ENCODE measurements at regions not wholly inside any gene's neighbourhood (a gene's known extent, or its start where the extent isn't known, plus 50 kb on each side); places are given as distances from the start of the nearest gene placed in this dataset.

GRCh38 chr12:91272461-91273063 is 89.9 kb upstream of the DCN start:
- no peak overlapping the region for H3K4me3 Mint-ChIP-seq

DNA sequence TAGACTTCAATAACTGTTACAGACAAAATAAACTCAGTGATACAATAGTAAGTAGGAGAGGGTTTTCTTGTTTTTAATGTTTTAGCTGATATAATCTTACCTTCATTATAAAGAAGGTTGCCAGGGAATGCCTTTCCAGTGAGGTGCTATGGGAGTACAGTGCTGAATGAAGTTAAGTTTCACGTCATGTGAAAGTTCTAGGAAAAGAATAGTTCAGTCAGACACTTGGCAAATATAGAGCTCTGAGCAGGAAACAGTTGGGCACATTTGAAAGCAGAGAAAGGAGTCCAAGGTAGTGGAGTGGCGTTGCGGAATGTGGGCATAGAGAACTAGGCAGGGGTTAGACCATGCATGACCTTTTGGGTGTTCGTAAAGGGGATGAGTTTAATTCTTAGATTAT is 88.6 kb upstream of the DCN start:
- Mint-ChIP-seq H3K27me3 (no peaks in the 10 kb centered on the region), H3K36me3 (no peaks in the 10 kb centered on the region), H3K9me3 (no peaks in the 10 kb centered on the region), H3K4me1 (no peaks in the 10 kb centered on the region), H3K27ac (no peak overlapping the region), H3K4me3 (no peak overlapping the region)
- ChIA-PET POLR2A (no interaction called here), CTCF (no interaction called here)
- H3K27ac ChIP-seq (ENCODE audit: low read depth, low read length), result no peak overlapping the region
- H3K4me1 ChIP-seq (ENCODE audit: insufficient read depth, low read length), result no peaks in the 10 kb centered on the region
- H3K27me3 ChIP-seq (ENCODE audit: insufficient read depth, low read length, poor library complexity, severe bottlenecking), result no peaks in the 10 kb centered on the region
- DNase-seq, result no peak
- H3K36me3 ChIP-seq (ENCODE audit: insufficient read depth, low read length), result no peaks in the 10 kb centered on the region
- no peaks in the 10 kb centered on the region for H3K9me3 ChIP-seq (ENCODE audit: low read length)
- no peak overlapping the region for H3K4me3 ChIP-seq (ENCODE audit: low read length)

More at GRCh38 chr12:91272461-91273063, 89.9 kb upstream of the DCN start:
- Mint-ChIP-seq H3K27me3 (no peaks in the 10 kb centered on the region), H3K4me1 (no peaks in the 10 kb centered on the region), H3K9me3 (no peaks in the 10 kb centered on the region), H3K27ac (no peak overlapping the region), H3K36me3 (no peaks in the 10 kb centered on the region)
- no peak overlapping the region for H3K4me3 ChIP-seq (ENCODE audit: low read length)
- CTCF ChIA-PET, result no interaction called here
- DNase-seq, result no peak
- no peaks in the 10 kb centered on the region for H3K4me1 ChIP-seq (ENCODE audit: insufficient read depth, low read length)
- H3K27me3 ChIP-seq (ENCODE audit: insufficient read depth, low read length, poor library complexity, severe bottlenecking), result no peaks in the 10 kb centered on the region
- no peaks in the 10 kb centered on the region for H3K36me3 ChIP-seq (ENCODE audit: insufficient read depth, low read length)
- no peak overlapping the region for H3K27ac ChIP-seq (ENCODE audit: low read depth, low read length)
- POLR2A ChIA-PET, result no interaction called here
- H3K9me3 ChIP-seq (ENCODE audit: low read length), result no peaks in the 10 kb centered on the region

- Mint-ChIP-seq H3K27ac (no peak overlapping the region), H3K9me3 (no peaks in the 10 kb centered on the region), H3K4me3 (no peak overlapping the region), H3K4me1 (no peaks in the 10 kb centered on the region), H3K27me3 (no peaks in the 10 kb centered on the region), H3K36me3 (no peaks in the 10 kb centered on the region)
- Histone ChIP-seq H3K4me1 (ENCODE audit: insufficient read depth, low read length) (no peaks in the 10 kb centered on the region), H3K27me3 (ENCODE audit: insufficient read depth, low read length, poor library complexity, severe bottlenecking) (no peaks in the 10 kb centered on the region), H3K4me3 (ENCODE audit: low read length) (no peak overlapping the region), H3K27ac (ENCODE audit: low read depth, low read length) (no peak overlapping the region), H3K36me3 (ENCODE audit: insufficient read depth, low read length) (no peaks in the 10 kb centered on the region), H3K9me3 (ENCODE audit: low read length) (no peaks in the 10 kb centered on the region)
- no peak for DNase-seq
- ChIA-PET POLR2A (no interaction called here), CTCF (interaction anchor here (1.0 kb wide), 1 partner anchor 10 kb away, joined by 3 read pairs; no protein-coding TSS in a partner anchor)
Measured at GRCh38 chr12:91267039-91267438, 84.4 kb upstream of the DCN start.

DNA sequence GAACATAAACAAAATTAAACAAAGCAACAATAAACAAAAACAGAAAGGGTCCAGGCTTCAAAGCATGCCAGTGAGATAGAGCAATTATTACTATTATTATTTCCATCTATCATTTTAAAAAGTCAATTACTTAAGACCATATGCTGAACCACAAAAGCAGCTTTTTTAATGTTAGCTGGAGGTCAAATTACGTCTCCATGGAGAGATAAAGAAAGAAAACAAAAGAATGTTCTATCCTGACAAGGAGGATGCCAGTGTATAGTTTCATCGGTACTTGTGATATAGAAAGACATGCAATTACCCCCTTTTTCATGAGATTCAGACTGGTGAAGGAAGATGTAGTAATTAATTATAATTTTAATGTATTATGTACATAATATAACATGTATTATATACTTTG is 81.6 kb upstream of the DCN start:
- no peaks in the 10 kb centered on the region for H3K36me3 ChIP-seq (ENCODE audit: insufficient read depth, low read length)
- DNase-seq, result no peak
- POLR2A ChIA-PET, result no interaction called here
- H3K9me3 ChIP-seq (ENCODE audit: low read length), result no peaks in the 10 kb centered on the region
- Mint-ChIP-seq H3K27me3 (no peaks in the 10 kb centered on the region), H3K9me3 (no peaks in the 10 kb centered on the region), H3K4me1 (no peaks in the 10 kb centered on the region), H3K27ac (no peak overlapping the region), H3K4me3 (no peak overlapping the region), H3K36me3 (no peaks in the 10 kb centered on the region)
- no peaks in the 10 kb centered on the region for H3K4me1 ChIP-seq (ENCODE audit: insufficient read depth, low read length)
- H3K4me3 ChIP-seq (ENCODE audit: low read length), result no peak overlapping the region
- CTCF ChIA-PET, result no interaction called here
- no peak overlapping the region for H3K27ac ChIP-seq (ENCODE audit: low read depth, low read length)
- H3K27me3 ChIP-seq (ENCODE audit: insufficient read depth, low read length, poor library complexity, severe bottlenecking), result no peaks in the 10 kb centered on the region

DNA sequence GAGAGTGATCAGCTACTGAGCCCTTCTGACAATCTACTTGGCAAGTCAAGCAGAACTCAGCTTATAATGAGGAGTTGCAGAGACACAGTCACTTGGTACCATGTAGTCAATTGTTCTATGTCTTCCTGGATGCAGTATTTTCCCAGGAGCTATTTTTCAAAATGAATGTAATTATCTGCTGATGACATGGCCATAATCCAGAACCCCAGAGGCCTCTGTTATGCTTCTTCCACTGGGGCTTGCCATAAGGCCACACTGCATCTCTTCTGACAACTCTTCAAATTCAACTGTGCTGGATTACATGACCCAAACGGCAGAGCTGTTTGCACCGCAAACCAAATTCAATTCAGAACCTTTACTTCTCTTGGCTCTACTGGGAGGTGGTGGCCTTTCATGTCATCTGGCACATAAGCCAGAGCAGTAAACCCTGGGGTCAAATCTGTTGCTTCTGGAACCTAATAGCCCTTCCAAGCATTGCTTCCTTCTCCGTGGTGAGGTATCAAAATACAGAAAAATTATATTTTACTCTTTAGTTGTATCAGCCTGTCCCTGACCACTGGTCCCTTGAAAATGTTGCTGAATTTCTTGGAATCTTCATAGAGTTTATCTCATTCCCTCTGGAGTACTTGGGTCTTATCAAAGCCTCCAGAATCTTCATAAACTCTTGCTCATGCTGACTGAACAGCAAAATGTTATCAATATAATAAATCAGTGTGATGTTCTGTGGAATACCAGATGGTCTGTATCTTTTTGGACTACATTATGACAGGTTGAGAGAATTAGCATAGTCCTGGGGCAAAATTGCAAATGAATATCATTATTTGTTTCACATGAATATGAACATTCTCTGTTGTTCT is 79.4 kb upstream of the DCN start:
- H3K27ac ChIP-seq (ENCODE audit: low read depth, low read length), result no peak overlapping the region
- no peak overlapping the region for H3K4me3 ChIP-seq (ENCODE audit: low read length)
- H3K4me1 Mint-ChIP-seq, result no peaks in the 10 kb centered on the region
- CTCF ChIA-PET, result no interaction called here
- H3K27me3 ChIP-seq (ENCODE audit: insufficient read depth, low read length, poor library complexity, severe bottlenecking), result no peaks in the 10 kb centered on the region
- POLR2A ChIA-PET, result no interaction called here
- H3K36me3 Mint-ChIP-seq, result no peaks in the 10 kb centered on the region
- no peak overlapping the region for H3K27ac Mint-ChIP-seq
- DNase-seq, result no peak
- H3K9me3 Mint-ChIP-seq, result no peaks in the 10 kb centered on the region
- no peak overlapping the region for H3K4me3 Mint-ChIP-seq
- no peaks in the 10 kb centered on the region for H3K4me1 ChIP-seq (ENCODE audit: insufficient read depth, low read length)
- no peaks in the 10 kb centered on the region for H3K36me3 ChIP-seq (ENCODE audit: insufficient read depth, low read length)
- no peaks in the 10 kb centered on the region for H3K9me3 ChIP-seq (ENCODE audit: low read length)
- H3K27me3 Mint-ChIP-seq, result no peaks in the 10 kb centered on the region

GRCh38 chr12:91256411-91256810 is 73.8 kb upstream of the DCN start:
- Histone ChIP-seq H3K4me1 (ENCODE audit: insufficient read depth, low read length) (no peaks in the 10 kb centered on the region), H3K27ac (ENCODE audit: low read depth, low read length) (no peak overlapping the region), H3K4me3 (ENCODE audit: low read length) (no peak overlapping the region), H3K9me3 (ENCODE audit: low read length) (no peaks in the 10 kb centered on the region), H3K36me3 (ENCODE audit: insufficient read depth, low read length) (no peaks in the 10 kb centered on the region), H3K27me3 (ENCODE audit: insufficient read depth, low read length, poor library complexity, severe bottlenecking) (no peaks in the 10 kb centered on the region)
- Mint-ChIP-seq H3K36me3 (no peaks in the 10 kb centered on the region), H3K4me3 (no peak overlapping the region), H3K27me3 (no peaks in the 10 kb centered on the region), H3K9me3 (no peaks in the 10 kb centered on the region), H3K27ac (no peak overlapping the region), H3K4me1 (no peaks in the 10 kb centered on the region)
- ChIA-PET CTCF (interaction anchor here (1.0 kb wide), 1 partner anchor 11 kb away, joined by 3 read pairs; no protein-coding TSS in a partner anchor), POLR2A (no interaction called here)
- DNase-seq, result no peak

DNA sequence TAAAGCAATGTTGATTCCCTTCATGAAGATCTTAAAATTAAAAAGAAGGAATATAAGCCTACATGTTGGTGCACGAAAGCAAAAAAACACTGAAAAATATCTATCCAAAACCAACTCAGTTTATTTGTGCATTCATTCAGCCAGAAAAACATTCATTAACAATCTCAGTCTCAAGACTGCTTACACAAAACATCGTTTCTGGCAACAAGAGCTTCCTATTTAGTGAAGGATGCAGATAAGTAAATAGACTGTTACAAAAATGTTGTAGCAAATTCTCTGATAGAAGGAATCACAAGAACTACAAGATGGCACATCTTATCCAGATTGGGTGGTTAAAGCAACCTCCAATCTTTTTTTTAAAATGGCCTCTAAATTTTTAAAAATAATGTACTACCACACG is 69.7 kb upstream of the DCN start:
- no peaks in the 10 kb centered on the region for H3K36me3 Mint-ChIP-seq

DNA sequence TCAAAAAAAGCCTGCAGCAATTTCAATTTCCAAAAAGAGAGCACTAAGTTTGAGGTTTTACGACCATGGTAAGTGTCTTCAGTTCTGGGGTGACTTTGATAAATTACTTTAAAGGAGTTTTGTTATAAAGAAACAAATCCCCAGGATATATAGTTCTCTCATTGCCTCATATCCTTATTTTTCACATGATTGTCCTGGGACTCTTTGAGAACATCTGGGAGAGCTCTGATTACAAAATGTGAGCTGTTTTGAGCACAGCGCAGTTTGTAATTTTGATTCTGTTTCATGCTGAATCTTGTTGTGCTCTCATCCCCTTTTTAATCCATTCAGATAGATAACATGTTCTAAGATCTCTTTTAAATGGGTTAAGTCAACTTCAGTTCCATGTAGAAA is 67.7 kb upstream of the DCN start:
- Histone ChIP-seq H3K9me3 (ENCODE audit: low read length) (no peaks in the 10 kb centered on the region), H3K27me3 (ENCODE audit: insufficient read depth, low read length, poor library complexity, severe bottlenecking) (no peaks in the 10 kb centered on the region), H3K36me3 (ENCODE audit: insufficient read depth, low read length) (no peaks in the 10 kb centered on the region), H3K4me3 (ENCODE audit: low read length) (no peak overlapping the region), H3K4me1 (ENCODE audit: insufficient read depth, low read length) (no peaks in the 10 kb centered on the region), H3K27ac (ENCODE audit: low read depth, low read length) (no peak overlapping the region)
- ChIA-PET CTCF (no interaction called here), POLR2A (no interaction called here)
- Mint-ChIP-seq H3K27me3 (no peaks in the 10 kb centered on the region), H3K4me3 (no peak overlapping the region), H3K27ac (no peak overlapping the region), H3K9me3 (peaks cover 0 to 1% (median 0%) of the 10 kb centered on the region in 5 donors), H3K4me1 (no peaks in the 10 kb centered on the region), H3K36me3 (no peaks in the 10 kb centered on the region)
- DNase-seq, result no peak

More for the DNA sequence above, 69.7 kb upstream of the DCN start:
- POLR2A ChIA-PET, result no interaction called here
- no peak overlapping the region for H3K4me3 Mint-ChIP-seq
- H3K27me3 Mint-ChIP-seq, result no peaks in the 10 kb centered on the region
- H3K27ac Mint-ChIP-seq, result no peak overlapping the region
- DNase-seq, result no peak
- Histone ChIP-seq H3K9me3 (ENCODE audit: low read length) (no peaks in the 10 kb centered on the region), H3K4me1 (ENCODE audit: insufficient read depth, low read length) (no peaks in the 10 kb centered on the region), H3K27me3 (ENCODE audit: insufficient read depth, low read length, poor library complexity, severe bottlenecking) (no peaks in the 10 kb centered on the region), H3K27ac (ENCODE audit: low read depth, low read length) (no peak overlapping the region), H3K4me3 (ENCODE audit: low read length) (no peak overlapping the region), H3K36me3 (ENCODE audit: insufficient read depth, low read length) (no peaks in the 10 kb centered on the region)
- CTCF ChIA-PET, result no interaction called here
- H3K9me3 Mint-ChIP-seq, result peaks cover 0 to 1% (median 0%) of the 10 kb centered on the region in 5 donors
- no peaks in the 10 kb centered on the region for H3K4me1 Mint-ChIP-seq
